ENCODE measurements at regions not wholly inside any gene's neighbourhood (a gene's known extent, or its start where the extent isn't known, plus 50 kb on each side); places are given as distances from the start of the nearest gene placed in this dataset.

DNA sequence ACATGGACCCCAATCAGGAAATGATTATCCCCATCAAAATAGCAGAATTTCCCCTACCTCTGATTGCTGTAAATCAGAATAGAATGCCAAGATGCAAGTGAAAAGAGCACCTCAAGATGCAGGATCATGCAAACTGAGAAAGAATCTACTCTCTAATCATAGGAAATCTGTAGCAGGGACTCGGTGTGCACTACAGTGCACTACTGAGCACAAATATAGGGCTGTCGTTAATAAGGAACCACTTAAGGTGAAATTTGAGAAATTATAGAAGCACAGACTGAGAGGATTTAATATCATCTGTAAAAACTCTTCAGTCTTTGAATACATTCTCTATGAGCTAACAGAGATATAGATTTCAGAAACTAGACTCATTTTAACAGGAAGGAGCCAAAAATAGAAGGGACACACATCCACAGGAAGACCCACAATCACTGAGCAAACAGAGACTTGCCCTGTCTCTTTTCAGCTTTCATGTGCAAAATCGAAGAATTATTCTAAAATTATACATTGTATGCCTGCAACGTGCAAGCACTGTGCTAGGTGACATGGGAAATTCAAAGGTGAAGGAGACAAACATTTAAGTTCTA is 278.3 kb downstream of the HIVEP2 start:
- Histone ChIP-seq H3K4me2 (replicated peaks; ENCODE audit: low read depth, low read length, poor library complexity, severe bottlenecking) (no peak overlapping the region), H3K9me3 (ENCODE audit: control extremely low read depth in 1 of 3, control insufficient read depth in 2 of 3, insufficient read depth in 1 of 3, low read length in 2 of 3) (peaks cover 0 to 4% (median 0%) of the 10 kb centered on the region in 3 donors), H2AFZ (ENCODE audit: insufficient read depth, low read depth, low read length, poor library complexity, severe bottlenecking) (peak overlapping the region; percentile 11), H3K4me1 (ENCODE audit: control insufficient read depth in 2 of 2, insufficient read depth in 2 of 2, low read length in 2 of 2) (peaks cover 7 to 8% of the 10 kb centered on the region in 2 donors), H3K9ac (ENCODE audit: low read length) (no peak overlapping the region), H4K20me1 (ENCODE audit: control insufficient read depth, insufficient read depth, low read length, poor library complexity, severe bottlenecking) (no peaks in the 10 kb centered on the region), H3K27ac (ENCODE audit: low read length in 2 of 2) (no peak overlapping the region), H3K4me3 (ENCODE audit: control extremely low read depth in 1 of 5, extremely low read depth in 1 of 5, insufficient read depth in 1 of 5, low read depth in 2 of 5, low read length in 4 of 5) (no peak overlapping the region), H3K27me3 (replicated peaks in 1 of 4; ENCODE audit: control extremely low read depth in 1 of 4, control insufficient read depth in 3 of 4, insufficient read depth in 4 of 4, low read length in 3 of 4) (no peaks in the 10 kb centered on the region), H3K36me3 (replicated peaks in 1 of 2; ENCODE audit: control extremely low read depth in 1 of 2, control insufficient read depth in 1 of 2, extremely low read depth in 1 of 2, insufficient read depth in 2 of 2, low read length in 1 of 2) (no peaks in the 10 kb centered on the region), H3K79me2 (ENCODE audit: control insufficient read depth, insufficient read depth, low read length) (no peaks in the 10 kb centered on the region)
- no peak for ATAC-seq (ENCODE audit: low read depth)
- H3K9me3 Mint-ChIP-seq (ENCODE audit: insufficient read depth): peaks cover 7% of the 10 kb centered on the region
- H3K27ac Mint-ChIP-seq: no peak overlapping the region
- no peak for DNase-seq
- H3K27me3 Mint-ChIP-seq: peaks cover 6% of the 10 kb centered on the region
- no peak overlapping the region for H3K4me3 Mint-ChIP-seq
- H3K4me1 Mint-ChIP-seq: peaks cover 3% of the 10 kb centered on the region
- POLR2A ChIA-PET: no interaction called here
- CTCF ChIA-PET: no interaction called here
- WGBS (ENCODE audit: insufficient coverage): 20% methylated on average over 1 of the region's 4 CpGs
- TF ChIP-seq, protein P1, sequence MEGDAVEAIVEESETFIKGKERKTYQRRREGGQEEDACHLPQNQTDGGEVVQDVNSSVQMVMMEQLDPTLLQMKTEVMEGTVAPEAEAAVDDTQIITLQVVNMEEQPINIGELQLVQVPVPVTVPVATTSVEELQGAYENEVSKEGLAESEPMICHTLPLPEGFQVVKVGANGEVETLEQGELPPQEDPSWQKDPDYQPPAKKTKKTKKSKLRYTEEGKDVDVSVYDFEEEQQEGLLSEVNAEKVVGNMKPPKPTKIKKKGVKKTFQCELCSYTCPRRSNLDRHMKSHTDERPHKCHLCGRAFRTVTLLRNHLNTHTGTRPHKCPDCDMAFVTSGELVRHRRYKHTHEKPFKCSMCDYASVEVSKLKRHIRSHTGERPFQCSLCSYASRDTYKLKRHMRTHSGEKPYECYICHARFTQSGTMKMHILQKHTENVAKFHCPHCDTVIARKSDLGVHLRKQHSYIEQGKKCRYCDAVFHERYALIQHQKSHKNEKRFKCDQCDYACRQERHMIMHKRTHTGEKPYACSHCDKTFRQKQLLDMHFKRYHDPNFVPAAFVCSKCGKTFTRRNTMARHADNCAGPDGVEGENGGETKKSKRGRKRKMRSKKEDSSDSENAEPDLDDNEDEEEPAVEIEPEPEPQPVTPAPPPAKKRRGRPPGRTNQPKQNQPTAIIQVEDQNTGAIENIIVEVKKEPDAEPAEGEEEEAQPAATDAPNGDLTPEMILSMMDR (IDR thresholded peaks at IDR 0.05): no peak
- TF ChIP-seq EZH2 (IDR thresholded peaks at IDR 0.05; ENCODE audit: borderline replicate concordance, insufficient read depth, low read depth, low read length, poor library complexity, severe bottlenecking): no peak
- intact Hi-C loops (cut with micrococcal nuclease): no loop called here

DNA sequence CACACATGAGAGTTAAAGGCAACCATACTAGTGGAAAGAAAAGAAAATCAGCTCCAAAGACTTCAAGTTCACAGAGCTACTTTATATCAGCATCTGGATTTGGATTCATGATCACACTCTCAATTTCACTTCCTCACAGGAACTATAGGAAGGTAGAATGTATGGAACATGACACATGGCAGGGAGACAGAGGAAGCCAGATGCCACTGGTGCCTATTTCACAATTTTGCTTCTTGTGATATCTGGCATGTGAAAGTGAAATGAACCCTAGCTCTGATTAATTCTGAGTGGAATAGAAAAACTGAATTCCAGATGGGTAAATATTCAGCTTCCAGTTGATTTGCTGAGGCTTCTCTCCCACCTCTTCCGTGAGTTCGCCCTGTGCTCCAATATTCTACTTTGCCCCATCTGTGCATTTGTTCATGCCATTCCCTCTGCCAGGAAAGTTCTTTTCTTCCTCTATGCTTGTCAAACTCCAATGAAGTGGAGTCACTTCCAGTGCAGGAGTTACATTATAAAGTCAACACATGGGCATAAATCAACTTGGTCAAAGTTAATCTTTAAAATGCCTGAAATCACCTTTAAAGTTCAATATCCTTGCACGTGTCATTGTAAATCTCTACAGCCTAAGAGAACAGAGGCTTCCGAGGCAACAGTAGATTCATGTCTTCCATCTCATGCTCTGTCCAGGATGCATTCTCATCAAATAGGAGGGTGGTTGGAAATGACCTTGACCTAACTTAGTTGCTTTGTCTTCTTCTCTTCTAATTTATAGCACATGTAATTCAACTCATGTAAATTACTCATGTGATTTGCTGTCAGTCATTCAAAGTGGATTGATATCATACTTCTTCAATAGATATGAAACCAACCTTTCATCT is 275.3 kb downstream of the HIVEP2 start:
- peaks cover 11 to 12% of the 10 kb centered on the region in 2 donors for H3K4me1 ChIP-seq (ENCODE audit: control insufficient read depth in 2 of 2, insufficient read depth in 2 of 2, low read length in 2 of 2)
- no peak overlapping the region for H3K27ac ChIP-seq (ENCODE audit: low read length in 2 of 2)
- H3K9me3 ChIP-seq (ENCODE audit: control extremely low read depth in 1 of 3, control insufficient read depth in 2 of 3, insufficient read depth in 1 of 3, low read length in 2 of 3): no peaks in the 10 kb centered on the region
- Mint-ChIP-seq H3K4me3 (no peak overlapping the region), H3K4me1 (peaks cover 6% of the 10 kb centered on the region), H3K27me3 (peaks cover 10% of the 10 kb centered on the region), H3K9me3 (ENCODE audit: insufficient read depth) (no peaks in the 10 kb centered on the region), H3K27ac (no peak overlapping the region)
- intact Hi-C loops (cut with micrococcal nuclease): no loop called here
- no peak overlapping the region for H3K4me3 ChIP-seq (ENCODE audit: control extremely low read depth in 1 of 5, extremely low read depth in 1 of 5, insufficient read depth in 1 of 5, low read depth in 2 of 5, low read length in 4 of 5)
- H3K79me2 ChIP-seq (ENCODE audit: control insufficient read depth, insufficient read depth, low read length): no peaks in the 10 kb centered on the region
- H3K9ac ChIP-seq (ENCODE audit: low read length): no peak overlapping the region
- no peak overlapping the region for H2AFZ ChIP-seq (ENCODE audit: insufficient read depth, low read depth, low read length, poor library complexity, severe bottlenecking)
- no peak for ATAC-seq (ENCODE audit: low read depth)
- H3K27me3 ChIP-seq (replicated peaks in 1 of 4; ENCODE audit: control extremely low read depth in 1 of 4, control insufficient read depth in 3 of 4, insufficient read depth in 4 of 4, low read length in 3 of 4): no peaks in the 10 kb centered on the region
- DNase-seq: no peak
- no peaks in the 10 kb centered on the region for H4K20me1 ChIP-seq (ENCODE audit: control insufficient read depth, insufficient read depth, low read length, poor library complexity, severe bottlenecking)
- WGBS (ENCODE audit: insufficient coverage): 94% methylated on average over 2 of the region's 4 CpGs
- POLR2A ChIA-PET: no interaction called here
- no peak overlapping the region for H3K4me2 ChIP-seq (replicated peaks; ENCODE audit: low read depth, low read length, poor library complexity, severe bottlenecking)
- no peaks in the 10 kb centered on the region for H3K36me3 ChIP-seq (replicated peaks in 1 of 2; ENCODE audit: control extremely low read depth in 1 of 2, control insufficient read depth in 1 of 2, extremely low read depth in 1 of 2, insufficient read depth in 2 of 2, low read length in 1 of 2)
- TF ChIP-seq EZH2 (IDR thresholded peaks at IDR 0.05; ENCODE audit: borderline replicate concordance, insufficient read depth, low read depth, low read length, poor library complexity, severe bottlenecking): no peak
- TF ChIP-seq, protein P1 (IDR thresholded peaks at IDR 0.05): no peak
- CTCF ChIA-PET: no interaction called here
